ENCODE measurements at regions not wholly inside any gene's neighbourhood (a gene's known extent, or its start where the extent isn't known, plus 50 kb on each side); places are given as distances from the start of the nearest gene placed in this dataset.
"Not testable (repeated sequence)": the region's sequence is repeated elsewhere in the genome, so short reads cannot be mapped to it uniquely, and the experiment has no call there.

DNA sequence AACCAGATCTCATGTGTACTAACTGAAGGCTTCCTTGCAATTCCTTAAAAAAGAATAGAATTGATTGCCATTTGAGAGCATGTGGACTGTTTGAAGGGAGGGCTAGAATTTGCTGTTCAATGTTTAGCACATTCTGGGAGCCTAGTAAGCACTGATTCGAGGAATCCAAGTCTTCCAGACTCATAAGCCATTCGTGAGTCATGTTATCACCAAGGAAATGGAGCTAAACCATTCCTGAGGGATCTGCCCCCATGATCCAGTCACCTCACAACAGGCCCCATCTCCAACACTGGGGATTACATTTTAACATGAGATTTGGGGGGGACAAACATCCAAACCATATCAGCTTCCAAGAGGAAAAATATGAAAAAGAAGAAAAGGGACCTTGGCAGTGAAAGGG lies 276.4 kb downstream of the KCNRG start:
- no peaks in the 10 kb centered on the region for H3K9me3 ChIP-seq
- H3K4me1 ChIP-seq = no peaks in the 10 kb centered on the region
- TF ChIP-seq POLR2AphosphoS5 (IDR thresholded peaks at IDR 0.05; ENCODE audit: insufficient read depth in 1 of 2, low read depth in 1 of 2) (no peak), POLR2A (IDR thresholded peaks at IDR 0.05) (no peak)
- TF ChIP-seq, protein P1, sequence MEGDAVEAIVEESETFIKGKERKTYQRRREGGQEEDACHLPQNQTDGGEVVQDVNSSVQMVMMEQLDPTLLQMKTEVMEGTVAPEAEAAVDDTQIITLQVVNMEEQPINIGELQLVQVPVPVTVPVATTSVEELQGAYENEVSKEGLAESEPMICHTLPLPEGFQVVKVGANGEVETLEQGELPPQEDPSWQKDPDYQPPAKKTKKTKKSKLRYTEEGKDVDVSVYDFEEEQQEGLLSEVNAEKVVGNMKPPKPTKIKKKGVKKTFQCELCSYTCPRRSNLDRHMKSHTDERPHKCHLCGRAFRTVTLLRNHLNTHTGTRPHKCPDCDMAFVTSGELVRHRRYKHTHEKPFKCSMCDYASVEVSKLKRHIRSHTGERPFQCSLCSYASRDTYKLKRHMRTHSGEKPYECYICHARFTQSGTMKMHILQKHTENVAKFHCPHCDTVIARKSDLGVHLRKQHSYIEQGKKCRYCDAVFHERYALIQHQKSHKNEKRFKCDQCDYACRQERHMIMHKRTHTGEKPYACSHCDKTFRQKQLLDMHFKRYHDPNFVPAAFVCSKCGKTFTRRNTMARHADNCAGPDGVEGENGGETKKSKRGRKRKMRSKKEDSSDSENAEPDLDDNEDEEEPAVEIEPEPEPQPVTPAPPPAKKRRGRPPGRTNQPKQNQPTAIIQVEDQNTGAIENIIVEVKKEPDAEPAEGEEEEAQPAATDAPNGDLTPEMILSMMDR (IDR thresholded peaks at IDR 0.05) = no peak
- H3K36me3 ChIP-seq = no peaks in the 10 kb centered on the region
- no peak for DNase-seq (ENCODE audit: extremely low spot score in 2 of 2)
- intact Hi-C loops (cut with DNase I) = no loop called here
- no peaks in the 10 kb centered on the region for H3K27me3 ChIP-seq
- H3K27ac ChIP-seq = no peak overlapping the region
- no peak overlapping the region for H3K4me3 ChIP-seq

DNA sequence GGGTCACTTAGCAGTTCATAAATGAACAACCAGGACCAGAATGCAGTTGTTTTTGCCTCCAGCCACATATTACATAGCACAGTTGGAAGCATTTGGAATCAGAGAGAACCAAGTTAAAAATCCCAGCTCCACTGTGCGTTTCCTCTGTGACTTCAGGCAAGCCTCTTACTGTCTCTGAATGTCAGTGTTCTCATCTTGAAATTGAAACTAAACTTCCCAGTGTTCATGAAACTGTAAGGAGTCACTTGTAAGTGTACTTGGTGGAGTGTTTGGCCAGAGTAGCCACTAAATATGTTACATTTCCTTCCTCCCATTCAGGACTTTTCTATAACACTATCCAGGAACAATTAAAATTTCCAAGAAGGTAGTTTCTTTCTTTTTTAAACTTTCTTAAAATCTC lies 276.8 kb downstream of the KCNRG start:
- H3K9me3 ChIP-seq = no peaks in the 10 kb centered on the region
- no peak overlapping the region for H3K4me3 ChIP-seq
- H3K27ac ChIP-seq = no peak overlapping the region
- H3K4me1 ChIP-seq = no peaks in the 10 kb centered on the region
- H3K27me3 ChIP-seq = no peaks in the 10 kb centered on the region
- no peak for TF ChIP-seq POLR2AphosphoS5 (IDR thresholded peaks at IDR 0.05; ENCODE audit: insufficient read depth in 1 of 2, low read depth in 1 of 2)
- TF ChIP-seq, protein P1 (IDR thresholded peaks at IDR 0.05) = no peak
- TF ChIP-seq POLR2A (IDR thresholded peaks at IDR 0.05) = no peak
- intact Hi-C loops (cut with DNase I) = no loop called here
- DNase-seq (ENCODE audit: extremely low spot score in 2 of 2) = no peak
- no peaks in the 10 kb centered on the region for H3K36me3 ChIP-seq

- intact Hi-C loops (cut with DNase I); H3K27me3 ChIP-seq; H3K27ac ChIP-seq; H3K4me3 ChIP-seq; H3K9me3 ChIP-seq; DNase-seq (ENCODE audit: extremely low spot score in 2 of 2); H3K36me3 ChIP-seq; H3K4me1 ChIP-seq: not testable (repeated sequence)
Observed at GRCh38 chr13:50294425-50294824, 279.2 kb downstream of the KCNRG start.

DNA sequence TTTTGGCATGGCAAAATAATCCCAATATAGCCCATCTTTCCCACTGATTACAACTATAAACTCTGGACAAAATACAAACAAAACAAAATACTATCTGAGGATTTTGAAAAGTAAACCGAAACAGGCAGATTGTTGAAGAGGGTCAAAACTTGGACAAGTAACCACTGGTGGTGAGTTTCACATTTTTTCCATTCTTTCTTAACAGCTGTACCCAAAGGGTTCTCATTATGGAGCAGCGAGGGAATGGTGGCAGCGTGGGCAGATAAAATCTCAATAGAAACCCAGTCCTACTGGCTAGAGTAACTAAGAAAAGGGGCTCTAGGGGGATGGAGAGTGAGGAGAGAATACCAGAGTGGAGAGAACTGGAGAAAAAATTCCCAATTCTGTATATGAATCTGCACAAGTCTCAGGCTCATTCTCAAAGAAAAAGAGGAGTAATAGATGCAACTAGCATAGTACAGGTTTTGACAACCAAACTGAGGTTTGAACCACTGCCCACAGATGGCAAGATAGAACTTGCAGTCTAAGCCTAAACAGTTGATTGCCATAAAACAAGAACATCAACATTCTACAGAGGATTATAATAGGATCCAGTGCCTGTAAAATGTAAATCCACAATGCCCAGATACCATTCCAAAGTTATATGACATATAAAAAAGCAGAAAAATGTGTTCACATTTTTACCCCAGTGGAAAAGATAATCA lies 284.5 kb downstream of the KCNRG start:
- no peak for DNase-seq (ENCODE audit: extremely low spot score in 2 of 2)
- Histone ChIP-seq H3K9me3 (no peaks in the 10 kb centered on the region), H3K36me3 (no peaks in the 10 kb centered on the region), H3K27me3 (no peaks in the 10 kb centered on the region), H3K4me1 (no peaks in the 10 kb centered on the region), H3K27ac (no peak overlapping the region), H3K4me3 (no peak overlapping the region)
- TF ChIP-seq, protein P1 (IDR thresholded peaks at IDR 0.05) = no peak
- TF ChIP-seq POLR2AphosphoS5 (IDR thresholded peaks at IDR 0.05; ENCODE audit: insufficient read depth in 1 of 2, low read depth in 1 of 2) (no peak), POLR2A (IDR thresholded peaks at IDR 0.05) (no peak)
- intact Hi-C loops (cut with DNase I) = no loop called here

DNA sequence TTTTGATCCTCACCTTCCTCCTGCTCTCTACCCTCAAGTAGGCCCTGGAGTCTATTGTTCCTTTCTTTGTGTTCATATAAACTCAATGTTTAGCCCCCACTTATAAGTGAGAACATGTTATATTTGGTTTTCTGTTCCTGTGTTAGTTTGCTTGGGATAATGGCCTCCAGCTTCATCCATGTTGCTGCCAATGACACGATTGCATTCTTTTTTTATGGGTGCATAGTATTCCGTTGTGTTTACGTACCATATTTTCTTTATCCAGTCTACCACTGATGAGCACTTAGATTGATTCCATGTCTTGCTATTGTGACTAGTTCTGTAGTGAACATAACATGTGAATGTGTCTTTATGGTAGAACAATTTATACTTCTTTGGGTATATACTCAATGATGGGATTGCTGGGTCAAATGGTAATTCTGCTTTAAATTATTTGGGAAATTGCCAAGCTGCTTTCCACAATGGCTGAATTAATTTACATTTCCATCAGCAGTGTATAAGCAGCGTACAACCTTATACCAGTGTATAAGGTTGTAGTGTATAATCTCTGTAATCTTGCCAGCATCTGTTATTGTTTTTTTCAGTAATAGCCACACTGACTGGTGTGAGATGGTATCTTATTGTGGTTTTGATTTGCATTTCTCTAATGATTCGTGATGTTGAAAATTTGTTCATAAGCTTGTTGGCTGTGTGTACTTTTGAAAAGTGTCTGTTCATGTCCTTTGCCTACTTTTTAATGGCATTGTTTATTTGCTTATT lies 288.9 kb downstream of the KCNRG start:
- Histone ChIP-seq H3K4me1 (no peaks in the 10 kb centered on the region), H3K4me3 (no peak overlapping the region), H3K9me3 (no peaks in the 10 kb centered on the region), H3K27ac (no peak overlapping the region), H3K27me3 (no peaks in the 10 kb centered on the region), H3K36me3 (no peaks in the 10 kb centered on the region)
- intact Hi-C loops (cut with DNase I) = no loop called here
- no peak for TF ChIP-seq POLR2AphosphoS5 (IDR thresholded peaks at IDR 0.05; ENCODE audit: insufficient read depth in 1 of 2, low read depth in 1 of 2)
- TF ChIP-seq, protein P1 (IDR thresholded peaks at IDR 0.05) = no peak
- DNase-seq (ENCODE audit: extremely low spot score in 2 of 2) = no peak

All from vagina (tissue), 2 donors.